K562 (cell line): ENCODE measurements at regions not wholly inside any gene's neighbourhood (a gene's known extent, or its start where the extent isn't known, plus 50 kb on each side); places are given as distances from the start of the nearest gene placed in this dataset.

Experiments used
- ARID1B ChIP-seq: fragments of 450-650 bp; IDR thresholded peaks from 2 replicates; pipeline ENCODE4 v1.6.1; 2016; ENCODE audit warnings: antibody characterized with exemption, mild to moderate bottlenecking, inconsistent platforms
- ETV6 ChIP-seq, 3 experiments: fragments of 150-350 bp in 1 of 3; sonication (generic) in 1 of 3; formaldehyde crosslinking in 1 of 3; IDR thresholded peaks; 2 replicates each; pipeline versions ENCODE4 v1.6.1 to v1.8.0; 2014 to 2022; ENCODE audit warnings: borderline replicate concordance in 2 of 3, low read depth in 2 of 3, antibody characterized with exemption in 1 of 3, low read length in 1 of 3, mild to moderate bottlenecking in 1 of 3, missing genetic modification reagents in 1 of 3
- HMG20A ChIP-seq: fragments of 450-650 bp; formaldehyde crosslinking; conservative IDR thresholded peaks from 2 replicates; pipeline ENCODE4 v1.4.0; 2020; ENCODE audit warnings: mild to moderate bottlenecking, mixed read lengths
- POU5F1 ChIP-seq: fragments of 150-350 bp; IDR thresholded peaks from 2 replicates; pipeline ENCODE4 v1.6.1; 2014; ENCODE audit warnings: borderline replicate concordance, low read length, low read depth, mild to moderate bottlenecking; ENCODE audit not compliant: partially characterized antibody
- RFX1 ChIP-seq: fragments of 450-650 bp; IDR thresholded peaks from 2 replicates; pipeline ENCODE4 v1.6.1; 2016; ENCODE audit warnings: mild to moderate bottlenecking, moderate library complexity
- RFX5 ChIP-seq: IDR thresholded peaks from 2 replicates; pipeline ENCODE4 v1.6.1; 2011; ENCODE audit warnings: low read depth, mild to moderate bottlenecking, improper control_type of control experiment, low read length
- TAF7 ChIP-seq: fragments of 450-650 bp; IDR thresholded peaks from 2 replicates; pipeline ENCODE4 v1.6.1; 2016; ENCODE audit warnings: missing genetic modification characterization, missing compliant biosample characterization
- ZNF124 ChIP-seq: sonication (generic); formaldehyde crosslinking; IDR thresholded peaks from 2 replicates; pipeline ENCODE4 v1.8.1; 2022; ENCODE audit warnings: missing genetic modification reagents
- ZNF212 ChIP-seq: fragments of 450-650 bp; formaldehyde crosslinking; IDR thresholded peaks from 2 replicates; pipeline ENCODE4 v1.4.0; 2020; ENCODE audit warnings: mild to moderate bottlenecking
- TF ChIP-seq, protein P1 (sequence below): sonication (generic); formaldehyde crosslinking; IDR thresholded peaks from 2 replicates; pipeline ENCODE4 v1.8.1; 2023; ENCODE audit warnings: mild to moderate bottlenecking, missing genetic modification reagents, moderate library complexity
- TF ChIP-seq, protein P2 (sequence below): fragments of 450-650 bp; formaldehyde crosslinking; IDR thresholded peaks from 2 replicates; pipeline ENCODE4 v1.4.0; 2022; ENCODE audit warnings: missing genetic modification characterization
- TF ChIP-seq, protein P3 (sequence below): IDR thresholded peaks from 2 replicates; pipeline ENCODE4 v1.6.1; 2012; ENCODE audit warnings: low read depth, low read length, improper control_type of control experiment, borderline replicate concordance

DNA sequence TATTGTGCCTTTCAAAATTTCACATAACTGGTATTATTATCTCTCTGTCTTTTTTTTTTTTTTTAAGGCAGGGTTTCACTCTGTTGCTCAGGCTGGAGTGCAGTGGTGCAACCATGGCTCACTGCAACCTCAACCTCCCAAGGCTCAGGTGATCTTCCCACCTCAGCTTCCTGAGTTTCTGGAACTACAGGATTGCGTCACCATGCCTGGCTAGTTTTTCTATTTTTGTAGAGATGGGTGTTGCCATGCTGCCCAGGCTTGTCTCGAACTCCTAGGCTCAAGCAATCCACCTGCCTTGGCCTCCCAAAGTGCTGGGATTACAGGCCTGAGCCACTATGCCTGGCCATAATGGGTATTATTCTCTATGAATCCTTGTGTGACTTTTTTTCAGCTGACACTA is 402.3 kb upstream of the SMARCA2 start (continued):
- TF ChIP-seq, protein P1, sequence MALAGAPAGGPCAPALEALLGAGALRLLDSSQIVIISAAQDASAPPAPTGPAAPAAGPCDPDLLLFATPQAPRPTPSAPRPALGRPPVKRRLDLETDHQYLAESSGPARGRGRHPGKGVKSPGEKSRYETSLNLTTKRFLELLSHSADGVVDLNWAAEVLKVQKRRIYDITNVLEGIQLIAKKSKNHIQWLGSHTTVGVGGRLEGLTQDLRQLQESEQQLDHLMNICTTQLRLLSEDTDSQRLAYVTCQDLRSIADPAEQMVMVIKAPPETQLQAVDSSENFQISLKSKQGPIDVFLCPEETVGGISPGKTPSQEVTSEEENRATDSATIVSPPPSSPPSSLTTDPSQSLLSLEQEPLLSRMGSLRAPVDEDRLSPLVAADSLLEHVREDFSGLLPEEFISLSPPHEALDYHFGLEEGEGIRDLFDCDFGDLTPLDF (CRISPR knock-in tag), result no peak
- TF ChIP-seq ETV6 (IDR thresholded peaks at IDR 0.05; ENCODE audit: borderline replicate concordance in 1 of 2, low read depth in 2 of 2, low read length in 1 of 2) (no peak), ETV6 (CRISPR knock-in tag; IDR thresholded peaks at IDR 0.05; ENCODE audit: borderline replicate concordance) (no peak), RFX5 (no peak), POU5F1 (no peak), ZNF212 (CRISPR knock-in tag) (no peak), HMG20A (CRISPR knock-in tag) (no peak), TAF7 (tag) (no peak), ZNF124 (CRISPR knock-in tag) (no peak), RFX1 (no peak), ARID1B (no peak)
- TF ChIP-seq, protein P2, sequence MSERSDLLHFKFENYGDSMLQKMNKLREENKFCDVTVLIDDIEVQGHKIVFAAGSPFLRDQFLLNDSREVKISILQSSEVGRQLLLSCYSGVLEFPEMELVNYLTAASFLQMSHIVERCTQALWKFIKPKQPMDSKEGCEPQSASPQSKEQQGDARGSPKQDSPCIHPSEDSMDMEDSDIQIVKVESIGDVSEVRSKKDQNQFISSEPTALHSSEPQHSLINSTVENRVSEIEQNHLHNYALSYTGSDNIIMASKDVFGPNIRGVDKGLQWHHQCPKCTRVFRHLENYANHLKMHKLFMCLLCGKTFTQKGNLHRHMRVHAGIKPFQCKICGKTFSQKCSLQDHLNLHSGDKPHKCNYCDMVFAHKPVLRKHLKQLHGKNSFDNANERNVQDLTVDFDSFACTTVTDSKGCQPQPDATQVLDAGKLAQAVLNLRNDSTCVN (CRISPR knock-in tag), result no peak
- TF ChIP-seq, protein P3, sequence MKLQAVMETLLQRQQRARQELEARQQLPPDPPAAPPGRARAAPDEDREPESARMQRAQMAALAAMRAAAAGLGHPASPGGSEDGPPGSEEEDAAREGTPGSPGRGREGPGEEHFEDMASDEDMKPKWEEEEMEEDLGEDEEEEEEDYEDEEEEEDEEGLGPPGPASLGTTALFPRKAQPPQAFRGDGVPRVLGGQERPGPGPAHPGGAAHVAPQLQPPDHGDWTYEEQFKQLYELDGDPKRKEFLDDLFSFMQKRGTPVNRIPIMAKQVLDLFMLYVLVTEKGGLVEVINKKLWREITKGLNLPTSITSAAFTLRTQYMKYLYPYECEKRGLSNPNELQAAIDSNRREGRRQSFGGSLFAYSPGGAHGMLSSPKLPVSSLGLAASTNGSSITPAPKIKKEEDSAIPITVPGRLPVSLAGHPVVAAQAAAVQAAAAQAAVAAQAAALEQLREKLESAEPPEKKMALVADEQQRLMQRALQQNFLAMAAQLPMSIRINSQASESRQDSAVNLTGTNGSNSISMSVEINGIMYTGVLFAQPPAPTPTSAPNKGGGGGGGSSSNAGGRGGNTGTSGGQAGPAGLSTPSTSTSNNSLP, result no peak
